ENCODE measurements at regions not wholly inside any gene's neighbourhood (a gene's known extent, or its start where the extent isn't known, plus 50 kb on each side); places are given as distances from the start of the nearest gene placed in this dataset.

GRCh38 chr2:130263606-130264005 lies 65.4 kb upstream of the TUBA3E start:
- intact Hi-C loops (cut with micrococcal nuclease), result no loop called here
- Histone ChIP-seq H3K79me2 (ENCODE audit: low read length) (no peaks in the 10 kb centered on the region), H3K9me3 (ENCODE audit: low read length) (no peaks in the 10 kb centered on the region), H3K36me3 (ENCODE audit: low read depth, low read length) (no peaks in the 10 kb centered on the region), H3F3A (ENCODE audit: low read length, unreplicated experiment) (no peaks in the 10 kb centered on the region), H3K4me1 (ENCODE audit: insufficient read depth, low read length) (no peaks in the 10 kb centered on the region), H4K20me1 (ENCODE audit: low read length) (no peaks in the 10 kb centered on the region), H3K4me3 (ENCODE audit: low read length) (no peak overlapping the region), H2AFZ (ENCODE audit: low read length) (no peak overlapping the region), H3K9me2 (replicated peaks; ENCODE audit: low read length) (no peaks in the 10 kb centered on the region), H3K9ac (ENCODE audit: low read length) (no peak overlapping the region), H3K27me3 (ENCODE audit: low read length) (peaks cover 41% of the 10 kb centered on the region), H3K27ac (ENCODE audit: low read length) (no peak overlapping the region), H3K4me2 (ENCODE audit: low read length) (no peak overlapping the region)
- BruUV-seq (replicated peaks), result no TSS peak
- TF ChIP-seq, protein P1, sequence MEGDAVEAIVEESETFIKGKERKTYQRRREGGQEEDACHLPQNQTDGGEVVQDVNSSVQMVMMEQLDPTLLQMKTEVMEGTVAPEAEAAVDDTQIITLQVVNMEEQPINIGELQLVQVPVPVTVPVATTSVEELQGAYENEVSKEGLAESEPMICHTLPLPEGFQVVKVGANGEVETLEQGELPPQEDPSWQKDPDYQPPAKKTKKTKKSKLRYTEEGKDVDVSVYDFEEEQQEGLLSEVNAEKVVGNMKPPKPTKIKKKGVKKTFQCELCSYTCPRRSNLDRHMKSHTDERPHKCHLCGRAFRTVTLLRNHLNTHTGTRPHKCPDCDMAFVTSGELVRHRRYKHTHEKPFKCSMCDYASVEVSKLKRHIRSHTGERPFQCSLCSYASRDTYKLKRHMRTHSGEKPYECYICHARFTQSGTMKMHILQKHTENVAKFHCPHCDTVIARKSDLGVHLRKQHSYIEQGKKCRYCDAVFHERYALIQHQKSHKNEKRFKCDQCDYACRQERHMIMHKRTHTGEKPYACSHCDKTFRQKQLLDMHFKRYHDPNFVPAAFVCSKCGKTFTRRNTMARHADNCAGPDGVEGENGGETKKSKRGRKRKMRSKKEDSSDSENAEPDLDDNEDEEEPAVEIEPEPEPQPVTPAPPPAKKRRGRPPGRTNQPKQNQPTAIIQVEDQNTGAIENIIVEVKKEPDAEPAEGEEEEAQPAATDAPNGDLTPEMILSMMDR (conservative IDR thresholded peaks at IDR 0.05; ENCODE audit: low read depth, low read length), result no peak
- no peak for TF ChIP-seq EZH2phosphoT487 (IDR thresholded peaks at IDR 0.05; ENCODE audit: borderline replicate concordance, low read length)
- TF ChIP-seq EZH2 (IDR thresholded peaks at IDR 0.05; ENCODE audit: low read length, unreplicated experiment), result no peak
- ChIA-PET POLR2A (ENCODE audit: unreplicated experiment) (no interaction called here), CTCF (no interaction called here)
- ATAC-seq (no peak), DNase-seq (no peak)

GRCh38 chr2:130261970-130262760 lies 63.9 kb upstream of the TUBA3E start:
- no peaks in the 10 kb centered on the region for H3K9me3 ChIP-seq (ENCODE audit: low read length)
- H3K4me3 ChIP-seq (ENCODE audit: low read length), result no peak overlapping the region
- H3K4me1 ChIP-seq (ENCODE audit: insufficient read depth, low read length), result no peaks in the 10 kb centered on the region
- H3K79me2 ChIP-seq (ENCODE audit: low read length), result no peaks in the 10 kb centered on the region
- H3K4me2 ChIP-seq (ENCODE audit: low read length), result no peak overlapping the region
- H3K27me3 ChIP-seq (ENCODE audit: low read length), result peaks cover 56% of the 10 kb centered on the region
- no peak overlapping the region for H2AFZ ChIP-seq (ENCODE audit: low read length)
- no peak overlapping the region for H3K9ac ChIP-seq (ENCODE audit: low read length)
- ChIA-PET CTCF (interaction anchor here (0.6 kb wide), 1 partner anchor 12 kb away, joined by 4 read pairs; no protein-coding TSS in a partner anchor), POLR2A (ENCODE audit: unreplicated experiment) (no interaction called here)
- DNase-seq (peak; percentile 38), ATAC-seq (no peak; the same call in 1 of the 2 replicates)
- no TSS peak for BruUV-seq (replicated peaks)
- no peaks in the 10 kb centered on the region for H4K20me1 ChIP-seq (ENCODE audit: low read length)
- no peaks in the 10 kb centered on the region for H3K9me2 ChIP-seq (replicated peaks; ENCODE audit: low read length)
- no peak overlapping the region for H3K27ac ChIP-seq (ENCODE audit: low read length)
- H3F3A ChIP-seq (ENCODE audit: low read length, unreplicated experiment), result no peaks in the 10 kb centered on the region
- intact Hi-C loops (cut with micrococcal nuclease), result no loop called here
- no peaks in the 10 kb centered on the region for H3K36me3 ChIP-seq (ENCODE audit: low read depth, low read length)
- TF ChIP-seq EZH2 (IDR thresholded peaks at IDR 0.05; ENCODE audit: low read length, unreplicated experiment) (no peak), EZH2phosphoT487 (IDR thresholded peaks at IDR 0.05; ENCODE audit: borderline replicate concordance, low read length) (no peak)
- TF ChIP-seq, protein P1 (conservative IDR thresholded peaks at IDR 0.05; ENCODE audit: low read depth, low read length), result no peak

DNA sequence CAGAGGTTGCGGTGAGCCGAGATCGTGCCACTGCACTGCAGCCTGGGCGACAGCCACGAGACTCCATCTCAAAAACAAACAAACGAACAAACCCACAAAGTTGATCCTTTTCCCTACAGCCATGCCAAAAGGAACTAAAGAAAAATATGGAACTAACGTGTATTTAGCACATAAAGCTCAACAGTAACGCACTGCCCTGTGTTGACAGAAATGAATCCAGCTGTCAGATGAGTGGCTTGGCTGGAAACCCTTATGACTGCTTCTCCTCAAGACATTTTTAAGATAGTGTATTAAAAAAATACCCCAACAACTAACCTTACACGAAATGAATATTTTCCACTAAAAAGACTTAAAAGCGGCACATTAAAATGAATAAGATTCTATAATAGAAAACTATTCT lies 62.9 kb upstream of the TUBA3E start:
- Histone ChIP-seq H3K27ac (ENCODE audit: low read length) (no peak overlapping the region), H3K4me1 (ENCODE audit: insufficient read depth, low read length) (no peaks in the 10 kb centered on the region), H3K79me2 (ENCODE audit: low read length) (no peaks in the 10 kb centered on the region), H3K27me3 (ENCODE audit: low read length) (peaks cover 65% of the 10 kb centered on the region), H3F3A (ENCODE audit: low read length, unreplicated experiment) (no peaks in the 10 kb centered on the region), H3K9ac (ENCODE audit: low read length) (no peak overlapping the region), H3K9me2 (replicated peaks; ENCODE audit: low read length) (no peaks in the 10 kb centered on the region), H3K4me3 (ENCODE audit: low read length) (no peak overlapping the region), H2AFZ (ENCODE audit: low read length) (no peak overlapping the region), H4K20me1 (ENCODE audit: low read length) (no peaks in the 10 kb centered on the region), H3K36me3 (ENCODE audit: low read depth, low read length) (no peaks in the 10 kb centered on the region), H3K9me3 (ENCODE audit: low read length) (no peaks in the 10 kb centered on the region), H3K4me2 (ENCODE audit: low read length) (no peak overlapping the region)
- TF ChIP-seq EZH2 (IDR thresholded peaks at IDR 0.05; ENCODE audit: low read length, unreplicated experiment) (no peak), EZH2phosphoT487 (IDR thresholded peaks at IDR 0.05; ENCODE audit: borderline replicate concordance, low read length) (no peak)
- TF ChIP-seq, protein P1 (conservative IDR thresholded peaks at IDR 0.05; ENCODE audit: low read depth, low read length), result no peak
- no TSS peak for BruUV-seq (replicated peaks)
- ATAC-seq (no peak), DNase-seq (no peak)
- ChIA-PET CTCF (no interaction called here), POLR2A (ENCODE audit: unreplicated experiment) (no interaction called here)
- intact Hi-C loops (cut with micrococcal nuclease), result no loop called here

Measured in PC-3 (cell line).